NCI-H526 treated with DMSO at 0.1 percent for 48 hours (cell line): ENCODE measurements at regions not wholly inside any gene's neighbourhood (a gene's known extent, or its start where the extent isn't known, plus 50 kb on each side); places are given as distances from the start of the nearest gene placed in this dataset.
"Not testable (repeated sequence)": the region's sequence is repeated elsewhere in the genome, so short reads cannot be mapped to it uniquely, and the experiment has no call there.

Experiments
- DNase-seq: peaks from one replicate; lab custom pipeline; 2025; lab: John Stamatoyannopoulos, UW

- DNase-seq: no peak
Measured at GRCh38 chr5:115469904-115470516, 74.6 kb downstream of the FEM1C start.

DNA sequence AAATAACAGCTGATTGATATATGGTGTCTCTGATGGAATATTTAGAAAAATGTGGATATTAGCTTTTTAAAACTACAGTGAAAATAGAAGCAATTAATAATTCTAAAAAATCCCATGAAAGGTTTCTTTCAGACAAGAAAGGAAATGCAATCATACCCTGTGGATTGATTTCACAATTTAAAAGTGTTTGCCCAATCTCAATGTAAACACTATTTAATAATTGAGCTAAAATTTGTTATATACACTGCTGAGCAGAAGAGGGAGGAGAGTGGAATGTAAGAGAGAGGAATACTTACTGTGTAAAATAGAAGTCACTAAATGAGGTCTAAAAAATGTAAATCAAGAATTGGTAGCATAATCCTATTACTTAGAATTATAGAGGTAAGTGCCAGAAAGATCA is 76.9 kb downstream of the FEM1C start:
- no peak for DNase-seq

DNA sequence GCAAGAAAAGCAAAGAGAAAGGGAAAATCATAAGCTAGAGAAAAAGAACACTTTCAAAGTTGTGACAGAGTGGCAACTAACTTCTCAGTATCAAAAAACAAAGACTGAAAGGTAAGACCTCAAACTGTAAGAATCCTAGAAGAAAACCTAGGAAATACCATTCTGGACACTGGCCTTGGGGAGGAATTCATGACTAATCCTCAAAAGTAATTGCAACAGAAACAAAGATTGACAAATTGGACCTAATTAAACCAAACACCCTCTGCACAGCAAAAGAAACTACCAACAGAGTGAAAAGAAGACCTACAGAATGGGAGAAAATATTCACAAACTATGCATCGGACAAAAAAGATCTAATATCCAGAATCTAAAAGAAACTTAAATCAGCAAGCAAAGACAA is 79.1 kb downstream of the FEM1C start:
- DNase-seq: no peak

DNA sequence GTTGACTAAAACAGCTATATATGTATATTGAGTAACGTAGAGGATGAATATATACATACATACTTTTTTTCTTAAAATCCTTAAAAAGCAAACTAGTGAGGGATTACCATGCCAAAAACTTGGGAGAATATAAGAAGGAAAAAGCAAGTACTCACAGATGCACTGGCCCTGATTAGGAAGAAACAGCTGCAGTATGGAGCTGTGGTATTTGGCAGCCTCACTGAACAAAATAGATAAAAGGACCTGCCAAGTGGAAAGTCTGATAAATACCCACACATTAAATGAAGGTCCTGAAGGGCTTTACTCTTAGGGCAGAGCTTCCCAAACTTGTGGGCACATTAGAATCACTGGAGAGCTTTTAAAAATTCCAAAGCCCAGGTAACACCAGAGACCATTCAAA is 80.6 kb downstream of the FEM1C start:
- no peak for DNase-seq

- no peak for DNase-seq
Measured at GRCh38 chr5:115461506-115462290, 82.9 kb downstream of the FEM1C start.

- DNase-seq: no peak
Measured at GRCh38 chr5:115461093-115461492, 83.5 kb downstream of the FEM1C start.

DNA sequence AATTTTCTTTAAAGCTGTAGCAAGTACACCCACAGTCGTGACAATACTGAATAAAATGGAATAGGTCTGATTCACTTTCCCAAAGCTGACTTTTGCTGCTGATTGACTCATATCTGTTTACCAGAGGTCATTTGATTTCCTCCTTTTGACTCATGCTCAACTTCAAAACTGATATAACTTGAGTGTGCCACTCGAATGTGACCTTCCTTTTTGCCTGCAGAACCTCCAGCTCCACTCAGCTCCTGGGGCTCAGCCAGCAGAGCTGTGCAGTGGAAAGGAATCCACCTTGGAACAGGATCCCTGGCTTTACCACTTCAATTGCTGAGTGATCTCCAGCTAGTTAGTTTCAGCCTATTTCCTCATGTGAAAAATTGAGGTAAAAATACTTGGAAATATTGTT is 84.1 kb downstream of the FEM1C start:
- no peak for DNase-seq

- DNase-seq: no peak
Measured at GRCh38 chr5:115459855-115460341, 84.7 kb downstream of the FEM1C start.

- DNase-seq: no peak
Measured at GRCh38 chr5:115458416-115458815, 86.2 kb downstream of the FEM1C start.

GRCh38 chr5:115458003-115458409 is 86.6 kb downstream of the FEM1C start:
- DNase-seq: no peak

DNA sequence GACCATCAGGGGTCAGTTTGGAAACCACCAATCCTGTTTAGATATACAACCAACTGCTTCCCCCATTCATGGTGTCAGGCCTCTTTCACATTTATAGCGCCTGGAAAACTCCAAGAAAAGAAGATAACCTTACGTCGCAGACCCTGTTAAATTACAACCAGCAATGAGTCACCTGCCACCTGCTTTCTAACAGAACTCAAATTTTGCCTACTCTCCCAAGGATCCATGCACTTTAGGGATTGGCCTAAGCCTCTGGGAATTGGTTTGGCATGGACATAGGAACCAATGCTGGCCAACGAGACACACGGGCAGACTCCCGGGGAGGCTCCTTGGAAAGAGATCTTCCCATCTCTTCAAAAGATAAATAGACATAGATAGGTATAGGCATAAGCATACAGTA is 87.0 kb downstream of the FEM1C start:
- no peak for DNase-seq

DNA sequence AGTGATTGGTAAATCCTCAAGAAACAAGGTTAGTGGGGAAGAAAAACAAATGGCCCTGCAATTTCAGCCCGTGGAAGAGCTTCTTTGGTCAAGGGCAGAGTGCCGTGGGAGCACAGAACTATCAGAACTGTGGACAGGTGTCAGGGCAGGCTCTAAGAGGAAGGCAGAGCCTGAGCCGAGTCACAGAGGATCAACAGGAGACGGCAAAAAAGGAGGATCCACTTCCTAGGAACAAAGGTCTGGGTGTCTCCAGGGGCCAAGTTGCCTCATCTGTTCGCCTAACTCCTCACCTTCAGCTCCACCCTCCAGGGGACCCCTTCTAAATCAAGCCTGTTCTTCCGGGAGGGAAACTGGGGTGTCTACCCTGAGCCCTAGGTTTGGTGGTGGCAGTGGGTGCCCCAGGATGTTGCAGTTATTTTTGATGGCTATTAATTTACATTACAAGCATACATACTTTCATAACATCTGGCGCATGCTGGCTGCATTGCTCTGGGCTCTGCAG is 88.0 kb downstream of the FEM1C start:
- DNase-seq: no peak

DNA sequence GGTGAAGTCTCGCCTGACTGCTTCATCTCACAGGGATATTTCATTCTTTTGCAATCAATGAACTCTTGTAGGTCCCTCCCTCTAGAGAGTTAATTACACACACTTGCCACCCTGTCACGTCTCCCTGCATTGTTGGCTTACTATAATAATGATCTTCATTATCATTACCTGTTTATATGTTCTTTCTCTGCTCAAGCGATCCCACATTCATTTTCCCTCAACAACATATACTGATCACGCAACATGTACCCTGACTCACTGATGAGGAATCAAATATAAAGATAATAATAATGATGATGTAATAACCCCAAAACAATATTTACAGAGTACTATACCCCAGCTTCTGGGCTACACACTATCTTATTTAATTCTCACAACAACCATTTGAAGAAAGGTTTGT is 88.5 kb downstream of the FEM1C start:
- DNase-seq: no peak

DNA sequence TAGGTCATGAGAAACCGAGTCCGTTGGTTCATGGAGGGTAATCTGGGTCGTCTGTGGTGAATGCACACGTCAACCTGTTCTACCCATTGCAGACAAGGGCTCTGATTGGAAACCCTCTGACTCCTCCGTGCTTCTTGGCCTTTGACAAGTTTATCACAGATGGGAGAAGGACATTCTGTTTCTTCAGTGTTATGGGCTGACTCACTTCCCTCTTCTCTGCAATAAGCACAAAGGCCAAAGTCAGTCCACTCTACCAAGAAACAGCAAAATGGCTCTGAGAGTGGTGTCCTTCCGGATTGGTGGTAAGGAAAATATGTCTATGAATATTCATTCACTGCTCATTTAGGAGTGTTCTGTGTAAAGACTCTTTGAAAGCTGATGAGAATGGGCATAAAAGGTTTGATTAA is 89.3 kb downstream of the FEM1C start:
- DNase-seq: no peak

DNA sequence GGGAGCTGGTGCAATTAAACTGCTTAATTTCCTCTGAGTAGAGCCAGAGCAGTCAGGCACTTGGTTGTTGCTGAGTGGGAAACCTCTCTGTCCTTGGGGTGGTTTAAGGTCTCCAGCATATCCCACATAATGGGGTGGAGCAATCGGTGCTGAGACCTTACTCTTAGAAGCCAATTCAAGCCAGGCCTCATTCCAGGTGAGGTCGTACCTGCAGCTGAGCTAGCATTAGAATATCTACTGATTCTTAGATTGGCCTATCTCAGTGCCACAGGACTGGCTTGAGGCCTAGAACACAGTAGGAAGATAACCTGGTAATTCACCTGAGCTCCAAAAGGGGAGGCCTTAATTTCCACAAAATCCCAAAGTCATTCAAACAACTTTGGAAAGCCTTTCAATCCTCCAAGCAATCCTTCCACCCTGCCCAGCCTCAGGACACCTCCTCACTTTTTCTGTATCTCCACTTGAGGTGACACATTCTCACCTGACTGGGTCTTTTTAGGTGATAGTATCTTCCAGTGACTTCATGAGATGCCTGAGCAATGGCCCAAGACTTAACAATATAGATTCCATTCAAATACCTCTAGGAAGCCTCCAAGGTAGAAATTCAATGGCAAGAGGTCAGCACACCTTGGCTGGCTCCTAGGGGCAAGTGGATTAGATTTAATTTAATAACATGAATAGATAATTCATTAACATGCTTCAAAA is 91.0 kb downstream of the FEM1C start:
- DNase-seq: no peak

DNA sequence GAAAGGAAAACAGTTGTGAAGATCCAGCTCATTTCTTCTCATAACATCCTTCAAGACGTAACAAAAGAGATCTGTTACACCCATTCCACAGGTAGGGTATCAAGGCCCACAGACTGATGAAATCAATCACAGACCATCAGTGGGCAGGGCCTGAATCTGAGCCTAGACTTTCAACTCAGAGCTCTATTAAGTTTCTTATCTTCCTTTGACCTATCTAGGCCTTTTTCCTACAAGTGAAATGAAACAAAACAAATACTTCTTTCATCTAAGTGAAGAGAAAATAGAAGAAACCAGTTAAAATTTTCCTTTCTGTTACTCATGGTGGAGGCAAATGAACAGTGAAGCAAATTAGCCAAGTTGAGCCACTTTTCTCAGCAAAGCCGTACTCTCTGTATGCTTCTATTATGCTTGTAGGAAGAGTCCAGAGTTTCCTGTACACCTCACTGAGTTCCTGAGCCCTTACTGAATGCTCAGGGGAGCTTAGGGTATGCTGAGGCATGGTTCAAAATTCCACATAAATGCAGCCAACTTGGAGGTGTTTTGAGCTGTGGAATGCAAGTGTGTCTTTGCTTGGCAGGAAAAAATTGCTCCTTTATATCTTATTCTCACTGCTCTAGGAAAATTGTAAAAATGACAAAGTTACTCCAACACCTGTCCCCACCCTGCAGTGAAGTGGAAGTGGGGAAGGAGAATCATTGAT is 91.9 kb downstream of the FEM1C start:
- no peak for DNase-seq

- DNase-seq: no peak
Measured at GRCh38 chr5:115452083-115452482, 92.5 kb downstream of the FEM1C start.

DNA sequence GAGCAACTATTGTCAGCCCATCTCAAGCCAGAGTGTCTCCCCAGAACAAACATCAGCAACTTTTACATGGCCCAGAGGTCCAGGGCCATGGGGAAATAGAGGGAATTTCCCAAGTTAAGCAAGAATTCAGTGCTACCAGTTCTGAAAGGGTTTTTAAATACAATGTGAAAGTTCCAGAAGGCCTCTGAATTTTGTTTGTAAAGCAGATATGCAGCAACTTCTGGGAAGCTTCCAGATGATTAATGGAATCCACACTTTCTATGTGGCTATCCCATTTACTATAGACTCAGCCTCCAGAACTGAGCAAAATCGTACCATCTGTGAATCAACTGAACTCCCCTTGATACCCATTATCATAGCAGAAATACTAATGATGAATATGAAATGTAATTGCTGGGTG is 93.8 kb downstream of the FEM1C start:
- DNase-seq: no peak

GRCh38 chr5:115448630-115449029 is 95.9 kb downstream of the FEM1C start:
- DNase-seq: not testable (repeated sequence)

DNA sequence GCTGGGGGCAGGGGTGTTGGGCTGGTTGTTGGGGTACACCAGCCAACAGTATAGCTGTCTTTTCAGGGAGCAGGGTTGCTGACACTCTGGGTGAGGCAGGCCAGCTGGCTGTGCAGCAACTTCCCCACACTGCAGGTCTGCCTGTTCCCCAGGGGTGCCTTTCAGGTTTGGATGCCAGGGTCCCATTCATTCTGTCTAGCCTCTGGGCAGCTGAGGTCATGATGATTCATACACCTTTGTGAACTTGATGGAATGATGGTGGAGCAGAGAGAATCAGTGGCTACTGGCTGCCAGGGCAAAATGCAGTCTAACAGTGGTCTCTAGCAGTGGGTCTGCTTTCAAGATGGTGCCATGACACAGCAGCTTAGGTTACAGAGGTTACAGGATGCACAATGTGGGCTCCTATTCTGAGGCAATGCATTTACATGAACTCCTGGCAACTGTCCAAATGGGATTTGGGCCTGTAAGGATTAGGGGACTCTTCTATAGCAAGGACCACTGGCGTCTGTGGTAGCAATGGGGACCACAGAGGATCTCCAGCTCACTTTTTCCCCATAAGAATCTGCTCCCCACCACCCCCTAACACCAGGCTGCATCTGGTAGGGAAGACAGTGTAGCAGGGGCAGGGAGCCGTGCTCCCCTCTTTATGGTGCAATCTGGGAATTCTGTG is 103.7 kb downstream of the FEM1C start:
- DNase-seq: no peak

DNA sequence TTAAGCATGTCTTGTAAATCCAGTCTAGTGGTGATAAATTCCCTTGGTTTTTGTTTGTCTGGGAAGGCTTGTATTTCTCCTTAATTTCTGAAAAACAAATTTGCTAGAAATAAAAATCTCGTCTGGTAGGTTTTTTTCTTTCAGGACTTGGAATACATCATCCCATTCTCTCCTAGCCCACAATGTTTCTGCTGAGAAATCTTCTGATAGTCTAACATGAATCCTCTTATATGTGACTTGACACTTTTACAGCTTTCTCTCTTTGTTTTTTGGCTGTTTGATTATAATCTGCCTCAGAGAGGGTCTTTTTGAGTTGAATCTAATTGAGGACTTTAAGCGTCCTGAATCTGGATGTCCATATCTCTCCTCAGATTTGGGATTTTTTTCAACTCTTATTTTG is 104.9 kb downstream of the FEM1C start:
- DNase-seq: no peak

DNA sequence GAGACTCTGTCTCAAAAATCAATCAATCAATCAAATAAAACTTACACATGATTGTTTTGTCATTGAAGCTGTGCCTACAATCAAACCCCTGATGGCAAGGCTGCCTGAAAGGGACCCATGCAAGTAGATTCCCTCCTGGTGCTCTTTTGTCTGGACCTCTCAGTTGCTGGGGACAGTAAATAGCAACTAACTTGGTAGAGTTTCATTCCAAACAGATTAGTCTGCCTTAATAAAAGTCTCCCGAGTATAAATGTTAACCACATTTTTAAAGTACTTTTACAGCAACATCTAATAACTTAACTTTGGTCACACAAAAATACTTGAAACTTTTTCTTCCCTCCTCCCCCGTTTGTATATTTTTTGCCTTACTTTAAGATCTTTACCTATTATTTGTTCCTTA is 105.5 kb downstream of the FEM1C start:
- no peak for DNase-seq
